Activated CD4-positive, alpha-beta T cell treated with anti-CD3 and anti-CD28 coated beads, Interleukin-2, amount 50 U/mL, for 4 hours (primary cell): ENCODE measurements at regions not wholly inside any gene's neighbourhood (a gene's known extent, or its start where the extent isn't known, plus 50 kb on each side); places are given as distances from the start of the nearest gene placed in this dataset.

Experiments
- DNase-seq, 2 experiments: peaks; one replicate each; pipeline ENCODE4 v3.0.0-alpha.2; 2020

DNA sequence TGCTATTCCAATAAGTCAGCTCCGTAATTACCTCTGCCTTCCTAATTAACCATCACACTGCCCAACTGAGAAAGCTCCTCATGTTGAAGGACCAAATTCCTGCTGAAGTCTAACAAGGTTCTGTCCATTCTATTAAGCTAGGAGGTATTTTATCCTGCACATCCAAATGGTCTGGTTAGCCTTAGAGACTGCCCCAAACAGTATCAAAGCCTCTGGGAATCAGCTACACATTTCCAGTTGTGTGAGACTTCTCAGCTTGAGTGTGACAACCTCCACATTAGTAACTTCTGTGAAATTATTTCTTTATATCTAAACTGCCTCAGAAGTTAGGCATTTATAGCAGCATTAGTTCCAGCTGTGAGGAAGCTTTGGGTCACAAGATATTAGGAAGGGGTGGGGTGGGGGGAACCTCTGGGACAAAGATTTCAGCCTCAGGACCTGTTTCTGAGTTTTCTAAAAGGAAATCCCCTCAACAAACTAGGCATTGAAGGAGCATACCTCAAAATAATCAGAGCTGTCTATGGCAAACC, 150.5 kb upstream of the DUSP10 start:
- no peak for DNase-seq

DNA sequence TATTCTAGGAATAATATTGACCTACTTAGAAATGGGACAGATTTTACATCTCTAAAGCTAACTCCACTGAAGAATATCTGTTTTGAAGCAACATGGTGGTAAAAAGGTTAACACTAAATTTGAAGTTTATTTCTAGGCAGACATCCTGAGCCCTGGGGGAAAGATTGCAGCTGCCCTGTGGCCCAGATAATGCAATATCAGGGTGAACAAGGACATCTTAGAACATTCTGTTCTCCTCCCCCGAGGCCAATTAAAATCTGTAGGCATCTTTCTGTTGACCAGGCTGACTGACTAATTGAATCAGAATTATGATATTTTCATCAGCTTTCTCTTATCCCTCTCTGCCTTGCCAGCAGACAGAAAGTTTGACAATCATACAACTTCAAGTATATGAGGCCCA, 149.8 kb upstream of the DUSP10 start:
- no peak for DNase-seq

DNA sequence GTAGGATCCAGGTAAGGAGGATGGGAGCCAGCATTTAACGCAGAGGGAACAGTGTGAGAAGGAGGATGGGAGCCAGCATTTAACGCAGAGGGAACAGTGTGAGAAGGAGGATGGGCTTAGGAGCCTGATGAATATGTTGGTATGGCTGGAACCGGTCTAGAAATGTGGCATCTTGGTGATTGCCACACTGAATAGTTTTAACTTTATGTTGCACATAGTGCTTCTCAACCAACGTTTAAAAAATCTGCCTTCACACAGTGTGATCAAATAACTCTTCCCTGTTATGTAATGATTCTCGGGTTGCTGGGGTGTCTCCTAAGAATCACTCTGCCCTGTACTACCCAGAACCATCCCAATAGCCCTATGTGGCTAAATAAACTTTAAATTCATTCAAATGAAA, 146.9 kb upstream of the DUSP10 start:
- no peak for DNase-seq

DNA sequence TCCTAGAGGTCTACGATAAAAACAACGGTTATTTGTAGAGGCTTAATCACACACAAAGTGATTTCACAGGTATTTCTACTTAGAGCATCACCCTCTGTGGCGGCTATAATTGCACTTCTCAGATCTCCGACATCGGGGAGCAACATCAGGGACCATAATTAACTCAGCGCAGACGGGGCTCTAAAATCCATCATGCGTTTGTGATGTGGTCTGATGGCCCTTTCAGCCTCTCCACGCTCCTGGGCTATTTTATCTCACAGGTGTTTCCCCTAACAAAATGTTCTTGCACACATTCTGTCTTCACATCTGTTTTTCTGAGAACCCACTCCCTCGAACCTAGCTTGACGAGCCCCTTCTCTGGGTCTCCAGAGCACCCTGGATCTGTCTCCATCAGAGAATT, 146.3 kb upstream of the DUSP10 start:
- no peak for DNase-seq

DNA sequence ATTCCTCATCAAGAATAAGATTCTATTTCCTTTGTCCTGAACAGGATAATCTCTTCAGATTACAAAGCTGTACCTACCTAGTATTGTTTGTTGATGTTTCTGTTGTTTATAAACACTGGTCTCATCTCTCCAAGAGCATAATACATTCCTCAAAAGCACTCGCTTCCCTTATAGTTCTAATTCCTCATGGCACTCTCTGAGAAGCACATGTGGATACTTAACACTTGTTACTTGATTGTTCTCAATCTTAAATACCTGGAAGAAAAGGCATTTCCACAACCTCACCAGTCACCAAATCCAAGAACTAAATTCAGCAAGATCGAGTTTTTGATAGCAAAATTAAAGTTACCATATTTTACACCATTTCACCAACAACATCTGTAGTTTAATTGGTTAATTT, 145.9 kb upstream of the DUSP10 start:
- no peak for DNase-seq

DNA sequence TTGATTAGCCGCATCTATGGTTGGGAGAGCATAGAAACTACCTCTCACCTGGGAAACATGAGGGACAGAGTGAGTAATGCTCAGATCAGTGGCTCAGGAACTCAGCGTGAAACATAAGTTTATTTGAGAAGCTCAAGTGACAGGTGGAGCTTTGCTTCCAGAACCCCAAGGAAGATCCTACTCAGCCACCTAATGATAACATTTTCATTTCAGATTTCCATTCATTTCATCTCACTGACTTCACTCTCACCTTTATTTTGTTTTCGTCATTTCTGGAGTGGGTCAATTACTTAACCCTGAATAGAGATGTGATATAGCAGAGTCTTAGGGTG, 145.5 kb upstream of the DUSP10 start:
- no peak for DNase-seq

DNA sequence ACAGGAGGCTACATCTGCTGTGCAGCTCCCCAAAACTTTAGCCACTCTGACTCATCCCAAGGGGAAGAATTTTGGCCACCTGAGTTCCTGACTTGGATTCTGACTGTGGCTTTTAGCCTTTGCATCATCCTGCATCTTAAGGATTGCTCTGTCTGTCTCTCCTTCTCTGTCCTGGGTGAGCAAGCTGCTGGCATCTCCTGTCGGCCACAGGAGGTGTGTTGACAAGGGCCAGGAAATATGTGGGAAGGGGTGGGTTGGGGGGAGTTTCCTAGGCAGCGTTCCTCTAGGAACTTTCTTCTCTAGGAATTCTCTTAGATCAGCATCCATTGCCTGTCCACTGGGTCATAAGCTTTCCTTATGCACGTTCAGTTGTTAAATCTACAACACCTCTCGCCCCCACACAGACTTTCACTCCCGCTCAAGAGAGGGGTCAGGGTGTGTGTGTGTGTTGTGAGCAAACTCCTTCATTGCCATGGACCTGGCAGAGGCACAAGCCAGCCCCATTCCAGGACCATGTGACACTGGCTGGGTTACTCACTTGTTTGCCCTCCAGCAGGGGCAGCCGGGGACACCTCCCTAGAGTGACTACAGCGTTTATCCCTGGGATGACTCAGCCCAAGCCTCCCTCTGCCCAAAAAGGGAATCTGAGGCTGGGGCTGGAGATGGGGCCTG, 145.0 kb upstream of the DUSP10 start:
- no peak for DNase-seq

DNA sequence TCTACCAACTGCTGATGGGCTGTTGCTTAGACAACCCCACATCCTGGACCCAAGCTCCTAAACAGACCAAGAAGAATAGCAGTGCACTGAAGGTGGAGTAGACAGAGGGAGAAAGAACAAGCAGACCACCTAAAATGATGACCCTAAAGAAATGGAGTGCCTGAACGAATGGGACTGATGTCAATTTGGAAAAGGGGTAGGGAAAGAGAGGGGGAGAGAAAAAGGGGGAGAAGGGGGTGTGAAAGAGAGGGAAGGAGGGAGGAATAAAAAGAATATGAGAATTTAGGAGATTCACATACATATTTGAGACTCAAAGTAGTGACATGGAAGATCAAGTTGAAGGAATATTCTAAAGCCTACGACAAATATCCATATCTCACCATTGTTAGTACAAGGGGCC, 144.4 kb upstream of the DUSP10 start:
- DNase-seq, result no peak

DNA sequence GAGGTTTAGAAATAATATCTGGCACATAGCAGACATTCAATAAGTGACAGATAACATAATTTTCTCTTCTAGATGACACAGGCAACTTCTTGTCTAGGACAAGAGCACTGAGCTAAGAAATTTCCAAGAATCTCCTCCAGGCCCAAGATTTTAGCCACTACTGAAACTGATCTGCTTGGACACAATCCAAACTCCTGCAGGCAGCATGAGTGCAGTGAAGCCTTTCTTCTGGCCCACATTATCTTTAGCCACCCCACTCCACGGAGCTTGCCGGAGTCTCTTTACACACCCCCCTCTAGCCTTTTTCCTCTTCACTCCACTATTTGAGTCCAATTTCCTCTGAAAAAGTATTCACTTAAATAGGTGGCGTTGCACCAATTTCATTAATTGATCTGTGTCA, 142.9 kb upstream of the DUSP10 start:
- DNase-seq, result no peak

DNA sequence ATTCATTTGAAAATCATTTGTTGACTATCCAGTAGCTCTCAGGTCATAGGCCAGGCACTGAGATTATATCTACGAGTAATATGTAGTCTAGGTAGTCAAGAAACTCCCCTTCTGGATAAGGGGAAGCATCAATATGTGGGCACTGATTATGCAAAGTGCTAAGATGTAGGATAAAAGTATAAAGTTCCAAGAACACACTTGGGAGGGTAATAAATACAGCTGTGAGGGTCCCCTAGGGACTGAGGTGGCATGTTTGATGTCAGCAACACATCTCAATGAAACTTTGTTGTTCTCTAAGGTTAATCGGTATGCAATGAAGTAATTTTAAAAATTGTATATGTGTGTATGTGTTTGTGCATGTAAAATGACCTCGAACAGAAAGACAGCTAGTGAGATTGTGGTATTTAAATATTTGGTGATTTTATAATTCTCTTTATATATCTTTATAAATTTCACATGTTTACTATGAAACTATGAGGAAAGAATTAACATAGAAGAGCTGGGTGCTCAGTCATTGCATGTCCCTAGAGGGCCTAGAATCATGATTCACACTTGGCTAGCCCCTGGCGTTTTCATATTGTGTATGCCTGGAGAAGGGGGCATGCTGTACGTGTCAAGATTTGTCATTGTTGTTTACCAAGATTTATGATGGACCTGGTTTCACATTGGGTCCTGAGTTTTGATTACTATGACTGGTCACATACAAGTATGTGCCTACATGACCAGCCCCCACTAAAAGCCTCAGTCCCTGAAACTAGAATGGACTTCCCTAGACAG, 140.1 kb upstream of the DUSP10 start:
- DNase-seq, result no peak

DNA sequence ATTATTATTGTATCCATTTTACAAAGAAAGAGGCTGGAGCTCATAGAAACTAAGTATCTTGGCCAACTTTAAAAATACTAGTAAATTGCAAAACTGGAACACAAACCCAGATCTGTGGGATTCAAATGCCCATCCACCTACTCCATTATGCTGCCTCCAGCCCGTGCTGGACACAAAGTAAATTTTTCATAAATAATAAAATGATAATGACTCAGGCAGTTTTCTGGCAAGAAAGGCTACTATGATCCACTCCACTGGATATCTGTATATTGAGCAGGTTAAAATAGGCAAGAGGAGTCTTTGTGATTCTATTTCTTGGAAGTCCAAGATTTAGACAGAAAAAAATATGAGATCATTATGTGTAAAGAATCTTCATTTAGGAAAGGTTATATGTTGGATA, 138.3 kb upstream of the DUSP10 start:
- no peak for DNase-seq

DNA sequence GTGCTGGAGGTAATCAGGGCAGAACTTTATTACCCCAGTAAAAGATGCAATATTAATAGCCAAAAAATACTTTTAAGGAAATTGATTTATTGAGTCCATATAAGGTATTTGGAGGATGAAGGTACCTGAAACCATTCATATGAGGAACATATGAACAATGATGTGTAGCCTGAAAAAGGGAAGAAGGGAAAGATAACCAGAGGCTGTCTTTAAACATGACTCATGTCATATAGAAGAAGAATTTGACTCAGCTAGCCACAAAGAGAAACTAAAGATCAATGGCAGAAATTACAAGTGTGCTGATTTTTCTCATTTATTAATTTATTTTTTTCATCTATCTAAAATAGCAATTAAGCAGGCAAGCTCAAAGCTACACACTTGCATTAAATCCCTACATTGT, 136.2 kb upstream of the DUSP10 start:
- DNase-seq, result no peak

DNA sequence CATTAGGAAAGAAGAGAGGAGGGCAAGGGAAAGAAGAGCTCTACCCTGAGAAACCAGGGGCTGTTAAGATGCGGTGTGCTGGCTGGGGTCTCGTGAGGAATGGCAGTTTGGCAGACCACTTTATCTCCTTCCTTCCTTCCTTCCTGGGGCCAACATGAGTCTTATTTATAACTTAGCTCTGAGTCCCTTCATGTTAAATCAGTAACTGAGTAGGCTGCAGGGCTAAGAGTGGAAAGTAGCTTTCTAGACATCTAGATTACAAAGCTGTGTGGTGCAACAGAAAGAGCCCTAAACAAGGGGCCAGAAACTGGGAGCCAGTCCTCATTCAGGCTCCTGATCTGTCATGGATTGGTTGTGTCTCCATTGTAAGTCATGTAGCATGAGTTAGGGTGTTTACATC, 135.4 kb upstream of the DUSP10 start:
- DNase-seq, result no peak

DNA sequence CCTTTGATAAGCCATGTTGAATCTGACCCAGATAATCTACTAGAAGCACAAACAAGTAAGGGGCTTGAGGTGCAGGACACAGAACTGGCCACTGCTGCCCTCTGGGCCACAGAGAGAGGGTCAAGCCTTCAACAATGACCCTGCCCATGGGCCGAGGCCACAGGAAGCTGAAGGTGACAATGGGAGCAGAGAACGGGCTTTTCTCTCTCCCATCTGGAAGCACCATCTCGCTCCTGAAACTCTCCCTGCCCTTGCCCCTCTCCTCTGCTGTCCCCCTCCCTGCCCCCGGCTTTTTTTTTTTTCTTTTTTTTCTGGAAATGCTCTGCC, 133.1 kb upstream of the DUSP10 start:
- no peak for DNase-seq

DNA sequence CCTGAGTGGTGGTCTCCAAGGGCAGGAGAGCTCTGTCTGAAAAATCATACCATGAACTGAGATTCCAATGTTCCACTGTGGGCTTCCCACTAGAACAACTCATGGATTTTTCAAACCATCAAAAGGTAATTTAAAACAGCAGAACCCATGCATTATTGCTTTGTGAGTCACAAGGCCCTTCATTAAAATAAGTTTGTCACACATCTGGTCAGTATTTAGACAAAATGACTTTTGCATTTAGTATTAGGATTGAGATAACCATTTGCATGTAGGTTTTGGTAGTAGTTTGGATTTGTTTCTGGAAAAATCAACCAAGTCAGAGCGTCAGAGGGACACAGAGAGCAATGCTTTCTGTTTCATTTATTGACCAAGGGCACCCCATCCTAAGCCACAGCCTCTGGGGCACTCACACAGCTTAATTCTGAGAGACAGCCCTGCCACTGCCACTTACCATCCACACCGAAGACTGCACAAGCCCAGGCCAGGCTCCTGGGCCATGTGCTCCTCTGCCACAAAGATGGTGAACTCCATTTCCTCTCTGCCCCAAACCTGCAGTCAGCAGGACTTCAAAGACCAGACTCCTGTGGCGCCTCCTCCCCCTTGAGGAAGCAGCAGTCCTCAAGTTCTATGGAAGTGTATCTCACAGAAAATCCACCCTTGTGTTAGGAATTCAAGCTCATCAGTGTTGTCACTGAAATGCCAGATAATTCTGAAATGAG, 132.6 kb upstream of the DUSP10 start:
- no peak for DNase-seq

DNA sequence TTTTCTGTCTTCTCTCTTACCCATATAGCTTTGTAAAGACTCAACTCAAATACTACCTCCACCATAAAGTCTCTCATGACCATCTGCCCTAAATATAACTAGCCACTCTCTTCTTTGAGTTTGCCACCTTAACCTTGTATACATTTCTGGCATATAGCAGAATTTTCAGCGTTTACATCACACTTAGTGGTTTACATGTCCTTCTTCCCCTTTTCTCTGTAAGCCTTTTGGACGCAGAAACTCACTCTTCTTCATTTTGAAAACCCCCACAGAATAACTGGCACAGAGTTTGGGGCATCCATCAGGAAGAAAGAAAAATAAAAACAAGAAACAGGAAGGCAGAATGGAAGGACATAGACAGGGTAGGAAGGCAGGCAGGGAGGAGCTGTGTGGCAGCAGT, 131.8 kb upstream of the DUSP10 start:
- DNase-seq, result no peak

DNA sequence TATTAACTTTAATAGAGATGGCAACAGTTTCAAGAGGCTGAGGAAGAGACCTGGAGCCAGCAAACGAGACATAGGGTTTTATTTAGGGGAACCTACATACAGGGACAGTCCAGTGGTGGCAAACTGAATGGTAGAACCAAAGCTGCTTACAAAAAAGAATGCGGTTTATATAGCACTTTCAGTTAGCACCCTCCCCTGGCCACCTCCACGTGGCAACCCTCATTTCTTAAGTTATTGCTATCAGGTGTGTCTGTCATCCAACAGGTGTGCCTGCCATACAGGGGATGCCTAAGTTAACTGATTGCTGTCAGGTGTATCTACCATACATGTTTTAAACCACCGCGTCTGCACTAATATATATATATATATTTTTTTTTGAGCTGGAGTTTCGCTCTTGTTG, 129.2 kb upstream of the DUSP10 start:
- no peak for DNase-seq

DNA sequence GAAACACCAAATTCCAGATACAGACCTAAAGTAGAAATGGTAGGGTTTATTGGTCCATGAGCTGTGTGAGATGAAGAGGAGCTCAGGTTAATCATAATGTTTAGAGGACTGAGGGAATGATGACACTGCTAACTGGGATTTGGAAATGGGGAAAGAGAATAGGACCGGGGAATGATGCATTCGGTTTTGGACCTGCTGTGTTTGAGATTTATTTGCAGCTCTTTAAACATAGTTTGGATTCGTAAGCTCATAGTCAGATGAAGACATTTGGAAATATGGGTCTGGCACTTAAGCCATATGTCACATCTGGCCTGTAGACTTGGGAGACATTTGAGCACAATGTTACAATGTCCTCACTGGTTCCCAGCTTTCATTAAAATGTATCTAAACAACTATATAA, 127.9 kb upstream of the DUSP10 start:
- no peak for DNase-seq

DNA sequence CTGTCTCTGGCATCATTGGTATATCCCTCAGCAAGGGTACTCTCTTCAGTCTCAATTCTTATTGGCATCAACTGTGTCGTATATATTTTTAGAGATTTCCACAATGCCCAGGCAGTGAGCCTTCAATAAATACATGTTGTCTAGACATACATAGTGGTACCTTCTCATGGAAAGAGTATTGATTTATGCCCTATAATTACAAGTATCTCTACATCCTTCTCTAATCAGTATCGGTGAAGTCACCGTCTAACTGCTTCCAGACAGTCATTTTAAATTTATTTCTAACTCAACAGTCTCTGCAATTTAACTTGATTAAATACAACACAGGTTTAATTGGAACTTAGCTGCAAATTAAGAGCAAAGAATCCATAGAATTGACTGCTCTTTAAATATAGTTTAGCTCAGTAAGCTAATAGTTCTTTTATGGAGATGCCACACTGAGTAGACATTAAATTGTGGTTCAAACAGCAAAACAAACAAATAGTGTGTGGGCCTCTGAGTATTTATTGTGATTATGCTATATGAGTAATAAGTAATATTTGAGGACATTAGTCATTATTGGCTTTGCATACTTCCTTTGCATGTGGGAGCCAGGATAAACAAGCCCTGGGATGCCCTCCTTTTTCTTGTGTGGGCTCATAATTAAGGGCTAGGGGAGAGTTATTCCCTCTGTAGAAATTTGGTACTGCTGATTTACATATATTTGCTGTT, 126.9 kb upstream of the DUSP10 start:
- no peak for DNase-seq

DNA sequence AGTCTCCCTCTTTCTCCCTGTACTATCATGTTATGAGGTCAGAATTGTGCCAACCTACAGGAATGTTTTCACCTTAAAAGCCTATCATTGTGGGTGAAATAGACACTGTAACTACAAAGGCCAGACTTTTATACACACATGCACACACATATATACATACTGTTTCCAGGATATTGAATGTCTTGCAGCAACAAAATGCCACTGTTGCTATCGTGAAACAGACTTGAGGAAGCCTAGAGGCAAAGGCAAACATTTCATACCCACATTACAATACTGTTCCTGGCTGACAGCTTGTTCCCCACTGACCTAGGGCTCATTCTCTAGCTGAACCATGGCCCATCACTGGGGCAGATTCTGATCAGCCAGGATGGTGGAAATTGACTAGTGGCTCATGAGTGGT, 125.1 kb upstream of the DUSP10 start:
- DNase-seq, result no peak

DNA sequence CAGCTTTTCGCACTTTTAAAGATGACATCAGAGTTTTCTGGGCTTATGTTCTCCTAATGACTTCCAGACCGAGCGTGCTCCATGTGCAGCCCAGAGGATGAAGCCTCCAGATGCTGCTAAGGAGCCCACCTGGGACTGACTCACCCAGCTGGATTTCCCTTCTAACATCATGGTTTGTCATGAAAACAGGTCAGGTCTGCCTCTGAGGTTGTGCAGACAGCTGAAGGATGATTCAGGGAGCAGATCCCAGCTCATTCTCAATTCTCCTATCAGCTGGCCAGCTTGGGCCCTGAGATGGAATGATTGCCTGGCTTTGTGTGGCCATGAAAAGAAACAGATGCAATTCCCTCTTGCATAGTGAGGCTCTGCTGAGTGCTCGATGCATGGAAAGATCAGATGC, 123.9 kb upstream of the DUSP10 start:
- no peak for DNase-seq

DNA sequence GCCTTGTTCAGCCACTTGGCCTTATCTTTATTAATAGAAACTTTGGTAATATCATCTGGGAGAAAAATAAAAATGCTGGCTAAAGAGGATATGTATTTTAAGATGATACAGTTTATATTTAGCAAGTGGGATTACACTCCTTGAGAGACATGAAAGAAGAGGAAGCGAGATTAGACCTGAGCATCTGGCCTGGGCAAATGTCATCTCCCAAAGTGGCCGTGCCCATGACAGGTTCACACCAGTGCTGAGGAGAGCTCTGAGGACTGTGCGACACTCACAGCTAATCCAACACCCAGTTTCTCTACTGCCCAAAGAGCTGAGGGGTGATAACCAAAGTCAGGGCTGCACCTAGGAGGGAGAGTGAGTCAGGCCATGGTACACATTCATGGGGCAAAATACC, 121.7 kb upstream of the DUSP10 start:
- no peak for DNase-seq

DNA sequence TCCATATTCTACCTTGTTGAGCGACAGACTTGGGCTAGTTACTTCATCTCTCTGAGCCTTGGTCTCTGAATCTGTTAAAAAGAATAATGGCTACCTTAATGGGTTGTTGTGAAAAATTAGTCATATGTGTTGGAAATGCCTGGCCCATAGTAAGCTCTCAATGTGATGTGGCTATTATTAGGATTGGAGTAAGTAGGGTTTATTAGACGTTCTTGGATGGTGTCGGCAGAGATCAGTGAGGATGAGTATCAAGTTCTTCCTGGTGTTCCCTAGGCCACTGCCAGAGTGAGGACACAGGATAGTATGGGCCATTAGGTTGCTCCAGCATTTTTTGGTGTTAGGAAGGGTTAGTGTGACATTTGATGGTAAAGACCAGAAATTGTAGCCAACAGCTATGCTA, 121.1 kb upstream of the DUSP10 start:
- no peak for DNase-seq
